ENCODE measurements at regions not wholly inside any gene's neighbourhood (a gene's known extent, or its start where the extent isn't known, plus 50 kb on each side); places are given as distances from the start of the nearest gene placed in this dataset.

GRCh38 chr13:79778741-79779460 is 297.9 kb downstream of the NDFIP2 start:
- no peak for DNase-seq
- Mint-ChIP-seq H3K36me3 (ENCODE audit: low read depth) (no peaks in the 10 kb centered on the region), H3K27me3 (no peaks in the 10 kb centered on the region), H3K4me3 (no peak overlapping the region), H3K27ac (no peak overlapping the region), H3K4me1 (no peaks in the 10 kb centered on the region), H3K9me3 (no peaks in the 10 kb centered on the region)
- ChIA-PET CTCF (no interaction called here), POLR2A (no interaction called here)

- POLR2A ChIA-PET: no interaction called here
These were observed 296.5 kb downstream of the NDFIP2 start for GRCh38 chr13:79777504-79777903.

GRCh38 chr13:79776531-79777295 is 295.8 kb downstream of the NDFIP2 start:
- ChIA-PET POLR2A (no interaction called here), CTCF (no interaction called here)
- no peak for DNase-seq
- Mint-ChIP-seq H3K4me3 (no peak overlapping the region), H3K4me1 (no peaks in the 10 kb centered on the region), H3K36me3 (ENCODE audit: low read depth) (no peaks in the 10 kb centered on the region), H3K27me3 (no peaks in the 10 kb centered on the region), H3K9me3 (no peaks in the 10 kb centered on the region), H3K27ac (no peak overlapping the region)

More at GRCh38 chr13:79777504-79777903, 296.5 kb downstream of the NDFIP2 start:
- Mint-ChIP-seq H3K27me3 (no peaks in the 10 kb centered on the region), H3K27ac (no peak overlapping the region), H3K4me1 (no peaks in the 10 kb centered on the region), H3K9me3 (no peaks in the 10 kb centered on the region), H3K36me3 (ENCODE audit: low read depth) (no peaks in the 10 kb centered on the region), H3K4me3 (no peak overlapping the region)
- DNase-seq: no peak
- CTCF ChIA-PET: no interaction called here

DNA sequence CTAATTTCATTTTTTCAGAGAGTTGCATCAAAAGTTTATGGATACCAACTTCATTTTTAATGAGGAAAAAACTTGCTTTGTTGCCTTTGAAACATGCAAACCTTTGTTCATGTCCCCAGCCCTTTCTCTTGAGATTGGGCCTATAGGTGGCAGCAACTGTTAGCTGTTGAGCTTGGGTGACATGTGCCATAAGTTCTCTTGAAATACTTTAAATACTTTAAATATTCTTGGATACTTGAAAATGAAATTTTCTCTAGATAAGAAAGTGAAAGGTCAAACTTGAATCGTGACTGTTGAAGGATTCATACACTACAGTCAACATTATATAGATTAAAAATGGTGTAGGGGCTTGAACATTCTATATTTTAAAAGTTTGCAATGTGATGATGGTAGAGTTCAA is 294.9 kb downstream of the NDFIP2 start:
- DNase-seq: no peak

GRCh38 chr13:79772811-79773210 is 291.9 kb downstream of the NDFIP2 start:
- H3K4me1 Mint-ChIP-seq: no peaks in the 10 kb centered on the region
- POLR2A ChIA-PET: no interaction called here
- no peaks in the 10 kb centered on the region for H3K36me3 Mint-ChIP-seq (ENCODE audit: low read depth)

More for the DNA sequence above, 294.9 kb downstream of the NDFIP2 start:
- H3K36me3 Mint-ChIP-seq (ENCODE audit: low read depth): no peaks in the 10 kb centered on the region
- no peak overlapping the region for H3K4me3 Mint-ChIP-seq
- H3K27ac Mint-ChIP-seq: no peak overlapping the region
- H3K27me3 Mint-ChIP-seq: no peaks in the 10 kb centered on the region
- H3K9me3 Mint-ChIP-seq: no peaks in the 10 kb centered on the region
- ChIA-PET CTCF (no interaction called here), POLR2A (no interaction called here)
- no peaks in the 10 kb centered on the region for H3K4me1 Mint-ChIP-seq

GRCh38 chr13:79771493-79771892 is 290.5 kb downstream of the NDFIP2 start:
- H3K27me3 Mint-ChIP-seq: no peaks in the 10 kb centered on the region
- no peaks in the 10 kb centered on the region for H3K9me3 Mint-ChIP-seq
- H3K4me3 Mint-ChIP-seq: no peak overlapping the region
- CTCF ChIA-PET: no interaction called here
- H3K27ac Mint-ChIP-seq: no peak overlapping the region
- no peaks in the 10 kb centered on the region for H3K4me1 Mint-ChIP-seq
- POLR2A ChIA-PET: no interaction called here
- DNase-seq: no peak
- no peaks in the 10 kb centered on the region for H3K36me3 Mint-ChIP-seq (ENCODE audit: low read depth)

More at GRCh38 chr13:79772811-79773210, 291.9 kb downstream of the NDFIP2 start:
- H3K4me3 Mint-ChIP-seq: no peak overlapping the region
- no peaks in the 10 kb centered on the region for H3K27me3 Mint-ChIP-seq
- H3K27ac Mint-ChIP-seq: no peak overlapping the region
- CTCF ChIA-PET: no interaction called here
- DNase-seq: no peak
- H3K9me3 Mint-ChIP-seq: no peaks in the 10 kb centered on the region

- ChIA-PET POLR2A (no interaction called here), CTCF (no interaction called here)
- Mint-ChIP-seq H3K27me3 (no peaks in the 10 kb centered on the region), H3K27ac (no peak overlapping the region), H3K4me1 (no peaks in the 10 kb centered on the region), H3K9me3 (no peaks in the 10 kb centered on the region), H3K4me3 (no peak overlapping the region), H3K36me3 (ENCODE audit: low read depth) (no peaks in the 10 kb centered on the region)
- DNase-seq: no peak
These were observed 289.1 kb downstream of the NDFIP2 start for GRCh38 chr13:79770056-79770455.

GRCh38 chr13:79767126-79767525 is 286.2 kb downstream of the NDFIP2 start:
- no peak for DNase-seq
- no peaks in the 10 kb centered on the region for H3K9me3 Mint-ChIP-seq
- no peaks in the 10 kb centered on the region for H3K36me3 Mint-ChIP-seq (ENCODE audit: low read depth)
- ChIA-PET CTCF (no interaction called here), POLR2A (no interaction called here)
- H3K27ac Mint-ChIP-seq: no peak overlapping the region
- no peak overlapping the region for H3K4me3 Mint-ChIP-seq
- no peaks in the 10 kb centered on the region for H3K27me3 Mint-ChIP-seq
- no peaks in the 10 kb centered on the region for H3K4me1 Mint-ChIP-seq

- Mint-ChIP-seq H3K9me3 (no peaks in the 10 kb centered on the region), H3K27me3 (no peaks in the 10 kb centered on the region), H3K36me3 (ENCODE audit: low read depth) (no peaks in the 10 kb centered on the region), H3K4me3 (no peak overlapping the region), H3K27ac (no peak overlapping the region), H3K4me1 (no peaks in the 10 kb centered on the region)
- POLR2A ChIA-PET: no interaction called here
- no peak for DNase-seq
- CTCF ChIA-PET: no interaction called here
These were observed 284.4 kb downstream of the NDFIP2 start for GRCh38 chr13:79765331-79765730.

GRCh38 chr13:79749984-79750551 is 269.1 kb downstream of the NDFIP2 start:
- H3K9me3 Mint-ChIP-seq: no peaks in the 10 kb centered on the region
- no peak for DNase-seq
- H3K27ac Mint-ChIP-seq: no peak overlapping the region
- no peaks in the 10 kb centered on the region for H3K36me3 Mint-ChIP-seq (ENCODE audit: low read depth)
- no peaks in the 10 kb centered on the region for H3K4me1 Mint-ChIP-seq
- CTCF ChIA-PET: no interaction called here
- no peak overlapping the region for H3K4me3 Mint-ChIP-seq
- POLR2A ChIA-PET: no interaction called here
- H3K27me3 Mint-ChIP-seq: no peaks in the 10 kb centered on the region

DNA sequence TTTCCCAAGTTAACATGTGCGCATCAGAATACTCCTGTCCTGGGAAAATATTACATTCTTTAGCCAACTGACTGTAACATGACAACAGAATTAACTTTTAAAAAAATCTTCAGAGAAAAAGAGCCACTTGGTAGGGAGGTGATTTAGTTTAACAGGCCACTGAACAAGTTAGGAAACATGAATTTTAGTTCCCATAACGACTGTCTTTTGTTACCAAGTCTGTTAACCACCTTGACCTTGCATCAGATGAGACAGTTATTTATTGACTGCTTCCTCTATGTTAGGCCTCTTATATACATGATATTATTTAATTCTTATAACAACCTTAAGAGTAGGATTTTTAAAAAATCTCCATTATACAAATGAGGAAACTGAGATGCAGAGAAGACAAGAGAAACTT is 268.6 kb downstream of the NDFIP2 start:
- Mint-ChIP-seq H3K4me3 (no peak overlapping the region), H3K9me3 (no peaks in the 10 kb centered on the region), H3K4me1 (no peaks in the 10 kb centered on the region), H3K36me3 (ENCODE audit: low read depth) (no peaks in the 10 kb centered on the region), H3K27ac (no peak overlapping the region), H3K27me3 (no peaks in the 10 kb centered on the region)
- ChIA-PET CTCF (no interaction called here), POLR2A (no interaction called here)
- no peak for DNase-seq

DNA sequence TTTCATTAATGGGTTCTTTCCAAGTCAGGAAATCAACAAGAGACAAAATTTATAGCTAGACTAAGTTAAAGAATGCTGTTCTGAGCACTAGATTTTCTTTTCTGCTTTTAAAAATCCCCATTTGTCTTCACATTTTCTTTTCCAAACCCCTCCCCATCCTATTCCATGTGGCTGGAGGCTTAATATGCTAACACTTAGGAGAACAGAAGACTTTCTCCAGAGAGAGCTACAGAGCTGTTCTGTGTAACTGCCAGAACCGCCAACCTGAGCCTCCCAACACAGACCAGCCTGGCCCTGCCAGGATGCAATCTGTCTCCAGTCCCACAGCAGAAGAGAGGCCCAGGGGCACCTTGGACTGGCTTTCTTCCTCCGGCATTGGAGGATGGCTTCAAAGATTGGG is 264.1 kb downstream of the NDFIP2 start:
- ChIA-PET CTCF (no interaction called here), POLR2A (no interaction called here)
- H3K9me3 Mint-ChIP-seq: no peaks in the 10 kb centered on the region
- no peaks in the 10 kb centered on the region for H3K4me1 Mint-ChIP-seq
- no peak overlapping the region for H3K4me3 Mint-ChIP-seq
- H3K36me3 Mint-ChIP-seq (ENCODE audit: low read depth): no peaks in the 10 kb centered on the region
- no peak for DNase-seq
- no peaks in the 10 kb centered on the region for H3K27me3 Mint-ChIP-seq
- no peak overlapping the region for H3K27ac Mint-ChIP-seq

DNA sequence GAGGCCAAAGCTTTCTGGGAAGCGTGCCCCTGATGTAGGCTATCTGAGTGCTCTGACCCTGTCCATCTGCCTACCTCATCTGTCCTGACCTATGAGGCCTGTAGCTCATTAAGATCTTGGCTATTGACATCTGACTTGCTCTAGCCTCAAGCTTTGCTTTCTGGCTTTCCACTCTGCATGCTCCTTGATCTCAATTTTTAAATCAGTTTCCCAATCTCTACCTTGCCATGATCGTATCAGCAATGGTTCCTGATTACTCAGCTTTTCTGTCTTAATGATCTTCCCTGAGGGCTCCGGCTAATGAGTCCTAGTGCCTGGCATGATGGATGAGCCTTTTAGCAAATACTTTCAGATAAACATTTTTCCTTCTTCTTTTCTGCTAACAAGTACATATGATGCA is 262.0 kb downstream of the NDFIP2 start:
- Mint-ChIP-seq H3K27me3 (no peaks in the 10 kb centered on the region), H3K9me3 (no peaks in the 10 kb centered on the region), H3K4me1 (no peaks in the 10 kb centered on the region), H3K36me3 (ENCODE audit: low read depth) (no peaks in the 10 kb centered on the region), H3K4me3 (no peak overlapping the region), H3K27ac (no peak overlapping the region)
- CTCF ChIA-PET: no interaction called here
- POLR2A ChIA-PET: no interaction called here
- no peak for DNase-seq

- no peaks in the 10 kb centered on the region for H3K27me3 Mint-ChIP-seq
- DNase-seq: no peak
- no peaks in the 10 kb centered on the region for H3K9me3 Mint-ChIP-seq
- no peak overlapping the region for H3K27ac Mint-ChIP-seq
- POLR2A ChIA-PET: no interaction called here
- H3K4me1 Mint-ChIP-seq: no peaks in the 10 kb centered on the region
- CTCF ChIA-PET: no interaction called here
- H3K36me3 Mint-ChIP-seq (ENCODE audit: low read depth): no peaks in the 10 kb centered on the region
- no peak overlapping the region for H3K4me3 Mint-ChIP-seq
These were observed 260.0 kb downstream of the NDFIP2 start for GRCh38 chr13:79740991-79741390.
